Neuronal stem cell (in vitro differentiated cells): ENCODE measurements at regions not wholly inside any gene's neighbourhood (a gene's known extent, or its start where the extent isn't known, plus 50 kb on each side); places are given as distances from the start of the nearest gene placed in this dataset.

Experiments
- DNase-seq: peaks from one replicate; pipeline ENCODE4 v3.0.0-alpha.2; 2013; ENCODE audit warnings: low spot score
- H2AFZ ChIP-seq: one replicate; pipeline ENCODE4 v1.6.1; 2013; ENCODE audit warnings: mild to moderate bottlenecking, low read length, inconsistent platforms
- H2AK5ac ChIP-seq: 2 replicates; pipeline ENCODE4 v1.6.1; 2013; ENCODE audit warnings: low read depth, mild to moderate bottlenecking, inconsistent platforms, low read length, moderate library complexity, mixed read lengths
- H2BK120ac ChIP-seq: 2 replicates; pipeline ENCODE4 v1.6.1; 2013; ENCODE audit warnings: low read depth, mild to moderate bottlenecking, inconsistent platforms, low read length, moderate library complexity, mixed read lengths
- H2BK12ac ChIP-seq: one replicate; pipeline ENCODE4 v1.6.1; 2013; ENCODE audit warnings: low read length, inconsistent platforms
- H2BK15ac ChIP-seq: 2 replicates; pipeline ENCODE4 v1.6.1; 2013; ENCODE audit warnings: mild to moderate bottlenecking, low read length, inconsistent platforms, mixed read lengths
- H2BK5ac ChIP-seq: one replicate; pipeline ENCODE4 v1.6.1; 2013; ENCODE audit warnings: inconsistent platforms, mild to moderate bottlenecking, low read length, moderate library complexity
- H3K14ac ChIP-seq: one replicate; pipeline ENCODE4 v1.6.1; 2013; ENCODE audit warnings: low read length, inconsistent platforms
- H3K18ac ChIP-seq: 2 replicates; pipeline ENCODE4 v1.6.1; 2013; ENCODE audit warnings: low read length, inconsistent platforms
- H3K23ac ChIP-seq: 2 replicates; pipeline ENCODE4 v1.6.1; 2013; ENCODE audit warnings: low read depth, mild to moderate bottlenecking, mixed read lengths, low read length, inconsistent platforms; ENCODE audit not compliant: poor library complexity
- H3K27ac ChIP-seq: replicated peaks from 3 replicates; pipeline ENCODE4 v1.5.1; 2013; ENCODE audit warnings: low read length, inconsistent platforms
- H3K27me3 ChIP-seq, 3 experiments: 2 replicates each; pipeline ENCODE4 v1.6.1; 2013; ENCODE audit warnings: low read length in 3 of 3, mild to moderate bottlenecking in 2 of 3, inconsistent platforms in 1 of 3, low read depth in 1 of 3, mixed read lengths in 1 of 3, moderate library complexity in 1 of 3; ENCODE audit not compliant: control insufficient read depth in 3 of 3, insufficient read depth in 3 of 3
- H3K36me3 ChIP-seq, 2 donors: replicated peaks in 1 of 2; 2 replicates each; pipeline ENCODE4 v1.6.1; 2013; ENCODE audit warnings: low read length in 2 of 2; ENCODE audit not compliant: control insufficient read depth in 2 of 2, insufficient read depth in 2 of 2
- H3K4ac ChIP-seq: 2 replicates; pipeline ENCODE4 v1.6.1; 2013; ENCODE audit warnings: inconsistent platforms, mild to moderate bottlenecking, low read length, moderate library complexity
- H3K4me1 ChIP-seq, 2 donors: 1 replicate in 1 of 2; 2 replicates in 1 of 2; pipeline ENCODE4 v1.6.1; 2013; ENCODE audit warnings: low read length in 2 of 2, low read depth in 1 of 2; ENCODE audit not compliant: control insufficient read depth in 2 of 2, insufficient read depth in 1 of 2
- H3K4me2 ChIP-seq: one replicate; pipeline ENCODE4 v1.6.1; 2013; ENCODE audit warnings: mild to moderate bottlenecking, low read length, inconsistent platforms; ENCODE audit not compliant: insufficient read depth, poor library complexity, severe bottlenecking
- H3K4me3 ChIP-seq, 2 donors: 2 replicates each; pipeline ENCODE4 v1.5.1; 2013; ENCODE audit warnings: low read length in 2 of 2, mild to moderate bottlenecking in 2 of 2, inconsistent platforms in 1 of 2, moderate library complexity in 1 of 2
- H3K79me1 ChIP-seq: one replicate; pipeline ENCODE4 v1.6.1; 2013; ENCODE audit warnings: low read depth, mild to moderate bottlenecking, inconsistent platforms, low read length, moderate library complexity
- H3K9ac ChIP-seq: one replicate; pipeline ENCODE4 v1.6.1; 2013; ENCODE audit warnings: mild to moderate bottlenecking, low read depth, low read length, inconsistent platforms; ENCODE audit not compliant: poor library complexity
- H3K9me3 ChIP-seq, 2 donors: replicated peaks in 1 of 2; 2 replicates each; pipeline versions ENCODE3 to v1.6.1; 2013; ENCODE audit warnings: low read length in 2 of 2, mild to moderate bottlenecking in 2 of 2, inconsistent platforms in 1 of 2, low read depth in 1 of 2, mixed read lengths in 1 of 2, moderate library complexity in 1 of 2; ENCODE audit not compliant: control insufficient read depth in 2 of 2, insufficient read depth in 1 of 2
- H4K8ac ChIP-seq: one replicate; pipeline ENCODE4 v1.6.1; 2013; ENCODE audit warnings: low read depth, mild to moderate bottlenecking, inconsistent platforms, low read length, moderate library complexity
- H4K91ac ChIP-seq: one replicate; pipeline ENCODE4 v1.6.1; 2013; ENCODE audit warnings: low read length, low read depth, mild to moderate bottlenecking, inconsistent platforms; ENCODE audit not compliant: poor library complexity
- WGBS, 2 donors: extraction: QIAGEN DNeasy Blood & Tissue Kit; methylation state at CpG; one replicate each; pipeline ENCODE4 v1.1.7; 2013; ENCODE audit warnings: missing lambda C conversion rate in 2 of 2, mixed read lengths in 1 of 2; ENCODE audit not compliant: insufficient read length in 2 of 2, insufficient replicate concordance in 1 of 2; ENCODE audit errors: extremely low coverage in 2 of 2; 5-methylcytosine and 5-hydroxymethylcytosine counted together

GRCh38 chr15:95930659-95931375 lies 399.7 kb upstream of the NR2F2 start:
- Histone ChIP-seq H3K4me3 (no peak overlapping the region), H2BK15ac (no peak overlapping the region), H2BK12ac (no peak overlapping the region), H3K4me2 (no peak overlapping the region), H3K9me3 (no peaks in the 10 kb centered on the region), H3K14ac (no peak overlapping the region), H3K36me3 (no peaks in the 10 kb centered on the region), H2AK5ac (no peak overlapping the region), H3K4me1 (peaks cover 5 to 7% of the 10 kb centered on the region in 2 donors), H3K4ac (no peak overlapping the region), H3K79me1 (no peaks in the 10 kb centered on the region), H3K27ac (no peak overlapping the region), H4K8ac (no peak overlapping the region), H2AFZ (peak overlapping the region; percentile 65), H3K9ac (no peak overlapping the region), H4K91ac (no peak overlapping the region), H2BK5ac (no peak overlapping the region), H3K27me3 (no peaks in the 10 kb centered on the region), H3K23ac (no peak overlapping the region), H3K18ac (no peak overlapping the region), H2BK120ac (no peak overlapping the region)
- WGBS, 2 donors: no CpG with 5 or more reads among the region's 10 CpGs
- no peak for DNase-seq

- no peaks in the 10 kb centered on the region for H3K79me1 ChIP-seq
- no peak overlapping the region for H2AFZ ChIP-seq
- DNase-seq: no peak
- no peak overlapping the region for H3K4me3 ChIP-seq
- no peak overlapping the region for H3K23ac ChIP-seq
- H3K4me1 ChIP-seq: peaks cover 5 to 7% of the 10 kb centered on the region in 2 donors
- H3K9me3 ChIP-seq: no peaks in the 10 kb centered on the region
- WGBS, 2 donors: no CpG with 5 or more reads among the region's 3 CpGs
- H4K91ac ChIP-seq: no peak overlapping the region
- H3K36me3 ChIP-seq: no peaks in the 10 kb centered on the region
- H3K27ac ChIP-seq: no peak overlapping the region
- H3K4me2 ChIP-seq: no peak overlapping the region
- H2AK5ac ChIP-seq: no peak overlapping the region
- no peaks in the 10 kb centered on the region for H3K27me3 ChIP-seq
- H3K14ac ChIP-seq: no peak overlapping the region
- H3K9ac ChIP-seq: no peak overlapping the region
- no peak overlapping the region for H4K8ac ChIP-seq
- H2BK12ac ChIP-seq: no peak overlapping the region
- no peak overlapping the region for H2BK120ac ChIP-seq
- no peak overlapping the region for H3K18ac ChIP-seq
- H2BK15ac ChIP-seq: no peak overlapping the region
- no peak overlapping the region for H3K4ac ChIP-seq
- no peak overlapping the region for H2BK5ac ChIP-seq
Measured at GRCh38 chr15:95931619-95932018, 398.9 kb upstream of the NR2F2 start.

- Histone ChIP-seq H3K36me3 (no peaks in the 10 kb centered on the region), H2BK15ac (no peak overlapping the region), H2BK120ac (no peak overlapping the region), H3K18ac (no peak overlapping the region), H4K91ac (no peak overlapping the region), H3K23ac (no peak overlapping the region), H3K4me2 (no peak overlapping the region), H3K4me3 (no peak overlapping the region), H3K4ac (no peak overlapping the region), H4K8ac (no peak overlapping the region), H3K9ac (no peak overlapping the region), H2AFZ (no peak overlapping the region), H3K4me1 (peaks cover 5 to 7% of the 10 kb centered on the region in 2 donors), H3K14ac (no peak overlapping the region), H2BK5ac (no peak overlapping the region), H3K27me3 (no peaks in the 10 kb centered on the region), H3K9me3 (no peaks in the 10 kb centered on the region), H2AK5ac (no peak overlapping the region), H3K27ac (no peak overlapping the region), H3K79me1 (no peaks in the 10 kb centered on the region), H2BK12ac (no peak overlapping the region)
- DNase-seq: no peak
- no CpG with 5 or more reads among the region's 2 CpGs for WGBS, 2 donors
Measured at GRCh38 chr15:95932141-95932540, 398.4 kb upstream of the NR2F2 start.

GRCh38 chr15:95932676-95933075 lies 397.8 kb upstream of the NR2F2 start:
- H3K4me1 ChIP-seq: peaks cover 5 to 7% of the 10 kb centered on the region in 2 donors
- no peaks in the 10 kb centered on the region for H3K79me1 ChIP-seq
- no peak overlapping the region for H3K14ac ChIP-seq
- H3K4me3 ChIP-seq: no peak overlapping the region
- no peak overlapping the region for H3K23ac ChIP-seq
- no peak overlapping the region for H4K91ac ChIP-seq
- H2AFZ ChIP-seq: no peak overlapping the region
- H2BK120ac ChIP-seq: no peak overlapping the region
- H4K8ac ChIP-seq: no peak overlapping the region
- H2BK12ac ChIP-seq: no peak overlapping the region
- H3K27ac ChIP-seq: no peak overlapping the region
- H3K4ac ChIP-seq: no peak overlapping the region
- H3K9ac ChIP-seq: no peak overlapping the region
- H3K27me3 ChIP-seq: no peaks in the 10 kb centered on the region
- H3K9me3 ChIP-seq: no peaks in the 10 kb centered on the region
- H3K4me2 ChIP-seq: no peak overlapping the region
- no CpG with 5 or more reads among the region's 4 CpGs for WGBS, 2 donors
- H2BK5ac ChIP-seq: no peak overlapping the region
- H3K36me3 ChIP-seq: no peaks in the 10 kb centered on the region
- DNase-seq: no peak
- no peak overlapping the region for H2AK5ac ChIP-seq
- H2BK15ac ChIP-seq: no peak overlapping the region
- no peak overlapping the region for H3K18ac ChIP-seq
